GM21390 (cell line): ENCODE measurements at regions not wholly inside any gene's neighbourhood (a gene's known extent, or its start where the extent isn't known, plus 50 kb on each side); places are given as distances from the start of the nearest gene placed in this dataset.

Source experiments
- ATAC-seq: cut with Tn5 transposase; IDR thresholded peaks from one replicate; pipeline ENCODE4 v1.9.1; 2021; ENCODE audit not compliant: unreplicated experiment

- ATAC-seq: no peak
Observed at GRCh38 chr7:130878785-130879184, 144.8 kb upstream of the KLF14 start.

- ATAC-seq: no peak
Observed at GRCh38 chr7:130879191-130879590, 145.2 kb upstream of the KLF14 start.

- ATAC-seq: no peak
Observed at GRCh38 chr7:130880668-130881067, 146.7 kb upstream of the KLF14 start.

- no peak for ATAC-seq
Observed at GRCh38 chr7:130881091-130881798, 147.2 kb upstream of the KLF14 start.

GRCh38 chr7:130881799-130882141 lies 147.8 kb upstream of the KLF14 start:
- ATAC-seq: no peak

DNA sequence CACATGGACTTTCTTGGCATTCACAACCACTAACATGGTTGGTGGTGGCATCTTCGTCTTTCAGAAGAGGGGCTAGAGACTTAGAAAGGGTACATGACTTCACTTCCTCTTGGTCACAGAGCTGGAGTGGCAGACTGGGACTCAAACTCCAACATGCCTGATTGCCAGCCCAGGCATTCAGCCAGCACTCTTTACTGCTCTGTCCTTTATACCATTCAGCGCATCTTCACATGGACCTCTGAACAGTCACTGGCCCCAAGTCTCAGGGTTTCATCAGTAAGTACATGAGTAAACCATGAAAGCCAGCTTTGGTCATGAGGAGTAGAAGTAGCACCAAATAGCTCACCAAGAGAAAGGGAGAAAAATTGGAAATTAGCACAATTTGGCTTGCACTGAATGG lies 148.4 kb upstream of the KLF14 start:
- no peak for ATAC-seq

GRCh38 chr7:130883928-130884327 lies 149.9 kb upstream of the KLF14 start:
- ATAC-seq: no peak

DNA sequence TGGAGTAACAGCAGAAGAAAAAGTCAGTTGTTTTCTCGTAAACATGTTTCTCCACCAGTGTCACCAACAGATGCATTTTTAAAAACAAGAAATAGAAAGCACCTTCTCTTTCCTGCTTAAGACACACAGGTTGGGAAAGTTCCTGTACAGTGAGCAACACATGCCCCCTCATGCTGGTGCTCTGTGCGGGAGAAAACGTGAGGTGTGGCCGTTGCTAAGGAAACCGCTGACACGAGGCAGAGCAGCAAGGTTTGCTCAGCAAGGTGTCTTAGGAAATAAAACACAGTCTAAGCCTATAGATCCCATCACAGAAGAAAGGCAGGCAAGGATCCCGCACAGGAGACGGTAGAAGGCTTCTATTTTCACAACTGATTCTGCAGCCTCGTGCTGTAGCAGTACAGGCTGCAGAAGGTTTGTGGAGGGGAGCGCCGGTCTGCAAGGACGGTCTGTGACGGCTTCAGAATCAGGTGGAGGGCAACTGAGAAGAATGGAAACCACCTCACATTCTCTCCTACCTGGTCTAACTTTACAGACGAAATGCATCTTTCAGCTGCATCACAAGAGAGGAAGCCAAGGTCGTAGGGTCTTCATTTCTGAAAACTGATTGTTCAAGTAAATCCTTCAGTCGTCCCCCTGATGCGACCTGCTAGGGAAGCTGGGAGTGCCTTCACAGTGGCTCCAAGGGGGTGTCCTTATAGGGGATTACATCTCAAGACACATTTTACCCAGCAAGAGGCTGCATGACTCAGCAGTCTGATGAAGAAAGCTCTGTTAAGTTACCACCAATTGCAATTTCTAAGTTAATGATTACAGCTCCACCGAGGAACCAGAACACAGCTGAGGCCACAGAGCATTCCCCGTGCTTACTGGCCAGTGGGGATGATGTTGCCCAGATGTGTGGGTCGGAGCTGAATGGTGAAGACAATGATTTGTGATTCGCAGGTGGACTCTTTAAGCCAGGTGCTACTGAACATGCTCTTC lies 150.7 kb upstream of the KLF14 start:
- ATAC-seq: no peak

- ATAC-seq: no peak
Observed at GRCh38 chr7:130886438-130887135, 152.6 kb upstream of the KLF14 start.

DNA sequence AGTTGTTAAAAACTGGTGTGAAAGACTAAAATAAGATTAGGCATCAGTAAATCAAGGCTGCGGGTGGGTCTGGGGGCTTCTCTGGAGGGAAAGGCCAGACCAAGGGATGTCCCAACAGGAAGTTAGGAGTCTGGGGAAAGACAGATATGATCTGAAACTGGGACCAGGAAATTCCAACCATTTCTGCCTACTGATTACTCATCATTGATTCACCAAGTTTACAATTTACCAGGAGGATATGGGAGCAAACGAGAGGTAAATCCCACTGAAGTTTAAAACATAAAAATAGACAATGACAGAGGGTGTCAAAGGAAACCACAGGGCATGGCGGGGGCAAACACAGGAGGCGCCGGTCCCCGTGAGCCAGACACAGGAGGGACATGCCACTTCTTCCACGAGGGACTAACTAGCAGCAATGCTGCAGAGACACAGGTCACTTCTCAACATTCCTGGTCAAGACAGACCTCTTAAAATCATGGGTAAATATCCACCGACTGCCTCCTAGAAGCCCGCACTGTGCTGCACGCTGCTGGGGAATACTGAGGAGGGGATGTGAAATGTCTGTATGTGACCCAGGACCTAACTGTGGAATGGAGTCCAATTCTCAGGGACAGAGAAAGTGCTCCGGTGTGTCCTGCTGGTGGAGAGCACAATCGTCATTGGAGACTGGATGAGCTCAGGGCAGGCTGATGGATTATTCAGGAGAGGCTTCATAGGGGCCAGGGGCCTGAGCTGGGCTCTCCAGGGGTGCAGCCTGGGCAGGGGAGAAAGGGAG lies 153.4 kb upstream of the KLF14 start:
- ATAC-seq: no peak

- no peak for ATAC-seq
Observed at GRCh38 chr7:130887957-130888371, 154.0 kb upstream of the KLF14 start.

DNA sequence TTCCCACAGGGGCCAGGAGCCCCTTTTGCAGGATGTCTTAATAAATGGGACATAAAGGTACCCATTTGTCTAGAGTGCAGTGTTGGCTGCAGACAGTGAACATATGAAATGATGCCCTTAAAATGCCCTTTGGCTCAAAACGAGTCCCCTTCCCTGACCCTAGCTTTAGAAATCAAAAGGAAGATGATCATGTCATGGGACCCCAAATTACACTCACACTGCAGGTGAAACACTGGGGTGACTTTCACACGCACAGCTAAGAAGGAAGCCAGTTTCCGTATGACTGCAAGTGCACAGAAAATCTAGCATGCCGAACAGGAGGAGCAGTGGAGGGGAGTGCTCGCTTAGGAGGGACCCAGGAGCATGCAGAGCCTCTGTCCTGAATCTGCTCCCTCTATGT lies 154.5 kb upstream of the KLF14 start:
- ATAC-seq: no peak

DNA sequence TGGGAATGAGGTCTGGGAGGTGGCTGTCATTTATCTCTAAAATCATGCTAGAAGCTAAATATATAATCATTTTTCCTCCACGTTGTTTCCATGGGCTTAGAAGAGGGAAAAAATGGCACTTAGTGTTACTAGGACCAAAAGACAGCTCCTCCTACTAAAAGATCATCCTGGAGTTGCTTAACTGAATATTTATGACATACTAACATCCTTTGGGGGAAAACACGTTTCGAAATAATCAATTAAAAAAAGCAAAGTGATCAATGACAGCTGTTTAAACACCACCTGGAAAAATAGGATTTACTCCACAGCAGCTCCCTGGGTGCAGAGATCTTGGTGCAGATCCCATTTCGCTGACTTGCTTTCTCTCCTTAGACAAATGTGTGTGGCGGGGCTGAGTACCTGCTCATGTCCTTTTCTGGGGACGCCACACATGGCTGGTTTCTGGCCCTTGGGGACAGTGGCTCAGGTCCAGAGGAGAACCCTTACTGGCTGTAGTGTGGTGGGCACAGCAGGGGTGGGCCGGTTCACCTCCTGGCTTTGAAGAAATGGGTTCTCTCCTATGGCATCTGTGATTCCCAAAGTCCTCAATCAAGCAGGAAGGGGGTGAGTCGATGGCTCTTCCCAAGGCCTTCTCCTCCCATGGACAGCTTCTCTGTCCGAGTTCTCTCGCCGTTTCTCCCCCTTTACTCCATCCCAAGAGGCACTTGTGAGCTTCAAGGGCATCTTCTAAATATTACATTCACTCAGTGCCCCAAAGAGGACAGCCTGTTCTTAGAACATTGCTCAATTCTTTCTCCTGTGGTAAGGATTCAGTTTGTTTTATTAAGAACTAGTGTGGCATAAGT lies 156.4 kb upstream of the KLF14 start:
- no peak for ATAC-seq

DNA sequence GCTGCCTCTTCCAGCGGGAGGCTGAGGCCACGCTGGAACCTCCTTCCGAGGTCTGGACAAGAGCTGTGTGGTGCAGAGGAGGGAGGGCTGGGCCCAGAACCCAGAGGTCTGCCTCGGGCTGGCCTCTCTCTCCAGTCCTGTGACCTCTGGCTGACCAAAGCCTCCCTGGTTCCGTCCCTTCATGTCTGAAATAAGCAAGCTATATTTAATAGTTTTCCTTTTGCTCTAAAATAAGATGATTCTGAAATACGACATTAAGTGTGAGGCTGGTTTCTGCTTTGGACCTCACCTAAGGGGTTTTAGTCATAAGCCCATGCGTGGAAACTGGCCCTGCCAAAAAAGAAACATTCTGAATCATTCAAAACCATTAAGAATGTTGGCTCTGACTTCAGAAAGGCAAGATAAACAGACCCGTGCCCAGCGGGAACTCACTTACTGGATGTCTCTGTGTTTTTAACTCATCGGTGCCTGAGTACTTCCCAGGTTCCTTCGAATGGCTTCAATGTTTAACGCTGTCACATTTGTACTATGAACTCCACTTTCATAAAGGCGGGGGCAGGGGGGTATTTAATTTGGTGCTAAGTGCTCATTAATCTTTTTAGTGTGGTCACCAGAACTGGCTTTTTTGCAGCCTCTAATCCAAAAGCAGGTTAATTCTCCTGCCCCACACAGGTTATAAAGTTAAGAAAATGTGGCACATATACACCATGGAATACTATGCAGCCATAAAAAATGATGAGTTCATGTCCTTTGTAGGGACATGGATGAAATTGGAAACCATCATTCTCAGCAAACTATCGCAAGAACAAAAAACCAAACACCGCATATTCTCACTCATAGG lies 157.5 kb upstream of the KLF14 start:
- no peak for ATAC-seq

- ATAC-seq: no peak
Observed at GRCh38 chr7:130893441-130893894, 159.5 kb upstream of the KLF14 start.

DNA sequence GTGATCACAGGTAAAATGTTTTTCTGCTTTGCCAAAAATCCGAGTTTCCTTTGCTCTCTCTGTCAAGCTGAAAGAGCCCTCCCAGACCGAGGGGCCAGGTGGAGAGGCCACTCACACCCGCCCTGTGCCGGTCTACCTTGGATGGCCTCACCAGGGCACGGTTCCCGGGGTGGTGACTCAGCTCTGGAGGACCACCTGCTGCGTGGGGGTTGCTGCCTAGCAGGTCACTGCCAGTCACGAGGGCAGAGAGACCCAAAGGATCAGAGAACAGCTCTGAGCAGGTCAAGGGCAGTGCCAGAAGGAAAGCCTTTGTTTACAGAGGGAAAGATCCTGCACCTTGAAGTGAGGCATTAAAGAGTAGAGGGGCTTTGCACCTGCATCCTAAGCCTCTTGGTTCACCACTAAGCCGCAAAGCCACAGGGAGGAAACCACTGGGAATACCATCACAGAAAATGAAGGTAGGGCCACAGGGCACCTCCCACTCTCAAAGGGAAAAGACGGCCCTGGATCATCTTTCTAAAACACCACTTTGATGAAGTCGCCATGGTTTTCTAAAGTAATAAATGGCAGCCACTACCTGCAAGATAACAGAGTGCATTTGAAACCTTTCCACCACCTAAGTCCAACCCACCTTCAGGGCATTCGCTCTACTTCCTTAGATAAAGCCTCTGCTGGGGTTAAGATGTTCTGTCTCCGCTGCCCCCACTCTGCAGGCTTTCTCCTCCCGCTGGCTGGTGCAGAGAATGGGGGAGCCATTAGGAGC lies 160.3 kb upstream of the KLF14 start:
- no peak for ATAC-seq

- no peak for ATAC-seq
Observed at GRCh38 chr7:130894909-130895750, 161.1 kb upstream of the KLF14 start.
